ENCODE measurements at regions not wholly inside any gene's neighbourhood (a gene's known extent, or its start where the extent isn't known, plus 50 kb on each side); places are given as distances from the start of the nearest gene placed in this dataset.
"Not testable (repeated sequence)": the region's sequence is repeated elsewhere in the genome, so short reads cannot be mapped to it uniquely, and the experiment has no call there.

GRCh38 chr2:124967325-124967724 is 942.2 kb downstream of the CNTNAP5 start:
- no peak for DNase-seq (ENCODE audit: low read depth in 2 of 2)

- no peak for DNase-seq (ENCODE audit: low read depth in 2 of 2)
Observed at GRCh38 chr2:124970030-124970429, 944.9 kb downstream of the CNTNAP5 start.

DNA sequence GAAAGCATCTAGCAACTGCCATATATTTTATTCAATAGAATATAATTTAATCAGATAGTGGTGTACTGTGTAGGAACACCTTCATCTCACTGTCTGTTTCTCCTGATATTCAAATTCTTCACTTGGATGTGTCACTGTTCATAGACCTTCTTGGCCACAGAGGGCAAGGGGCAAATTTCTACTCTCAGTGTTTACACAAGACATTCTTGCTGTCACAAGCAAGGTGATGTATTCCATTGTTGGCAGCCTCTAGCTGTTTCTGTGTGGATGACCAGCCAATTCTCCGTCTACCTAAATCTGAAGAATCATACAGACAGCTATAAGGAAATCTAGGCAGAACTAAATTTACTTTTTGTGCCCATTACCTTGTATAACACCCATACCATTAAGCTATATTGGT is 948.3 kb downstream of the CNTNAP5 start:
- DNase-seq (ENCODE audit: low read depth in 2 of 2) = no peak

- no peak for DNase-seq (ENCODE audit: low read depth in 2 of 2)
Observed at GRCh38 chr2:124975224-124975623, 950.1 kb downstream of the CNTNAP5 start.

GRCh38 chr2:124975648-124976047 is 950.6 kb downstream of the CNTNAP5 start:
- no peak for DNase-seq (ENCODE audit: low read depth in 2 of 2)

GRCh38 chr2:124978597-124978996 is 953.5 kb downstream of the CNTNAP5 start:
- no peak for DNase-seq (ENCODE audit: low read depth in 2 of 2)

- no peak for DNase-seq (ENCODE audit: low read depth in 2 of 2)
Observed at GRCh38 chr2:124983595-124983994, 958.5 kb downstream of the CNTNAP5 start.

GRCh38 chr2:124985270-124985669 is 960.2 kb downstream of the CNTNAP5 start:
- no peak for DNase-seq (ENCODE audit: low read depth in 2 of 2)

DNA sequence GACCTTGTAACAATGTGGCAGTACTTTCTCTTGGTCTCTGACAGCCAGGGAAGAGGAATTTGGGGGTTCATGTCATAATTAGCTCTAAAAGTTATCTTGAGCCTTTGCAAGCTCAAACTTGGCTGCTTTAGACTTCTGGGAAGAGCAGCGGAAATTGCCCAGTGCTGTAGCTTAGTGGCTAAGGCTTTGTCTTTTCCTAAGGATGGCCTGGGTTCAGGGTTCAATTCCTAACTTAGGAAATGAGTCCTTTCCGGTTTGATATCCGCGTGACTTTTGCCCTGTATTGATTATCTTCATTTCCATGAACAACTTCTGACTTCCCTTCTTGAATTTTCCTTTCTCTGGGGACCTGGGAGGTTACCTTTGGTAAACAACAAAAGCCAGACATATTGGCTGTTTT is 961.0 kb downstream of the CNTNAP5 start:
- DNase-seq (ENCODE audit: low read depth in 2 of 2) = no peak

DNA sequence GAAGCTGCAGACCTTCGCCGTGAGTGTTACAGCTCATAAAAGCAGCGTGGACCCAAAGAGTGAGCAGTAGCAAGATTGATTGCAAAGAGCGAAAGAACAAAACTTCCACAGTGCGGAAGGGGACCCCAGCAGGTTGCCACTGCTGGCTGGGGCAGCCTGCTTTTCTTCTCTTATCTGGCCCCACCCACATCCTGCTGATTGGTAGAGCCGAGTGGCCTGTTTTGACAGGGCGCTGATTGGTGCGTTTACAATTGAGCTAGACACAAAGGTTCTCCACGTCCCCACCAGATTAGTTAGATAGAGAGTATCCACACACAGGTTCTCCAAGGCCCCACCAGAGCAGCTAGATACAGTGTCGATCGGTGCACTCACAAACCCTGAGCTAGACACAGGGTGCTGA is 961.8 kb downstream of the CNTNAP5 start:
- DNase-seq (ENCODE audit: low read depth in 2 of 2) = not testable (repeated sequence)

- not testable (repeated sequence) for DNase-seq (ENCODE audit: low read depth in 2 of 2)
Observed at GRCh38 chr2:124987436-124987835, 962.3 kb downstream of the CNTNAP5 start.

DNA sequence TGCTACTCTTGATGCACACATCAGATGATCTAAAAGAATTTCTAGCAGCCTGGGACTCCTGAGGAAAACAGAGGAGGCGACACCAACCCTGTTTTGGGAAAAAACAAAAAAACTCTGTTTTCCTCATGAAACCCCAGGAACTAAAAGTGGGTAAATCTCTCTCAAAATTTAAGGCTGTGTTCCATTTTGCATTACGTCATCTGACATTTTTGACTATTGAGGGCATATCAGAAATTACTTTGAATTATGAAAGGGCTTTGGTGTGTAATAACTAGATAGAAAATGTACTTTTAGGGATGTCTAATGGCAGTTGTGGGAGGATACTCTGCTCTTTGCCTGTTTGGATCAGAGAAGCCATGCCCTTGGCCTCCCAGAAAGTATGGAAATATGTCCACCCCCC is 963.0 kb downstream of the CNTNAP5 start:
- DNase-seq (ENCODE audit: low read depth in 2 of 2) = no peak

DNA sequence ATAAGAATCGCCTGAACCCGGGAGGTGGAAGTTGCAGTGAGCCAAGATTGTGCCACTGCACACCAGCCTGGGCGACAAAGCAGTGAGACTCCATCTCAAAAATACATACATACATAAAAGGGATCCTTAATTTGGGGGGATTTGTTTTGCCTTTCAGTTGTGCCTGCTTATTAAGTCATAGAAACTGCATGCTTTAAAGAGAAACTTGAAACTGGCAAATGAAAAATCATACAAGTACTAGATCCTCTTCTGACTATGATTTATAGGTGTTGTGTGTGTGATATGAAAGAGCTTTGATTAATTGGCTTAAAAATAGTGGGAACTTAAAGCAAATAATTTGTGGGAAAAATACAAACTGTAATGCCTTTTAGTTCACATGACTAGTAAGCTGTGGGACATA is 963.7 kb downstream of the CNTNAP5 start:
- no peak for DNase-seq (ENCODE audit: low read depth in 2 of 2)

GRCh38 chr2:124993809-124994208 is 968.7 kb downstream of the CNTNAP5 start:
- DNase-seq (ENCODE audit: low read depth in 2 of 2) = no peak

GRCh38 chr2:124995185-124995912 is 970.3 kb downstream of the CNTNAP5 start:
- DNase-seq (ENCODE audit: low read depth in 2 of 2) = no peak

- no peak for DNase-seq (ENCODE audit: low read depth in 2 of 2)
Observed at GRCh38 chr2:124996406-124996805, 971.3 kb downstream of the CNTNAP5 start.

GRCh38 chr2:124999906-125000305 is 974.8 kb downstream of the CNTNAP5 start:
- DNase-seq (ENCODE audit: low read depth in 2 of 2) = no peak

GRCh38 chr2:125004106-125004800 is 979.2 kb downstream of the CNTNAP5 start:
- no peak for DNase-seq (ENCODE audit: low read depth in 2 of 2)

DNA sequence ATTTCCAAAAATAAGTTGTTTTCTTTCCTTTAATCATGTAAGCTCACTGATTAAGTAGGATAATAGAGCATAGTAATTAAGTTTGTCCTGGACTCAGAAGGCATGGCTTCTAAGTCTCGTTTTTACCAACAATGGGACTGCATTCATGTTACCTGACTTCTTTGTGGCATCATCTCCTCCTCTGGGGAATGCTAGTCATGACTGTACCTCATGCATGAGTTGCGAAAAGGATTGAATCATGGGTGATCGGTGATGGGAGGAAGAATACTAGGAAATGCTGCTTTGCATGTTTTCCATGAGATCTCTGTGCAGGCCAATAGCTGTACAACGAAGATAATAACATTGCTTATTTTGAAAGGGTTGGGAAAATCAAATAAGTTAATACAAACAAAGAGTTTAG is 981.6 kb downstream of the CNTNAP5 start:
- DNase-seq (ENCODE audit: low read depth in 2 of 2) = no peak

DNA sequence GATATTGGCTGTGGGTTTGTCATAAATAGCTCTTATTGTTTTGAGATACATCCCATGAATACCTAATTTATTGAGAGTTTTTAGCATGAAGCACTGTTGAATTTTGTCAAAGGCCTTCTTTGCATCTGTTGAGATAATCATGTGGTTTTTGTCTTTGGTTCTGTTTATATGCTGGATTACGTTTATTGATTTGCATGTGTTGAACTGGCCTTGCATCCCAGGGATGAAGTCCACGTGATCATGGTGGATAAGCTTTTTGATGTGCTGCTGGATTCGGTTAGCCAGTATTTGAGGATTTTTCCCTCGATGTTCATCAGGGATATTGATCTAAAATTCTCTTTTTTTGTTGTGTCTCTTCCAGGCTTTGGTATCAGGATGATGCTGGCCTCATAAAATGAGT is 1003.6 kb downstream of the CNTNAP5 start:
- DNase-seq (ENCODE audit: low read depth in 2 of 2) = not testable (repeated sequence)

GRCh38 chr2:125033871-125034270 is 1008.8 kb downstream of the CNTNAP5 start:
- no peak for DNase-seq (ENCODE audit: low read depth in 2 of 2)

DNA sequence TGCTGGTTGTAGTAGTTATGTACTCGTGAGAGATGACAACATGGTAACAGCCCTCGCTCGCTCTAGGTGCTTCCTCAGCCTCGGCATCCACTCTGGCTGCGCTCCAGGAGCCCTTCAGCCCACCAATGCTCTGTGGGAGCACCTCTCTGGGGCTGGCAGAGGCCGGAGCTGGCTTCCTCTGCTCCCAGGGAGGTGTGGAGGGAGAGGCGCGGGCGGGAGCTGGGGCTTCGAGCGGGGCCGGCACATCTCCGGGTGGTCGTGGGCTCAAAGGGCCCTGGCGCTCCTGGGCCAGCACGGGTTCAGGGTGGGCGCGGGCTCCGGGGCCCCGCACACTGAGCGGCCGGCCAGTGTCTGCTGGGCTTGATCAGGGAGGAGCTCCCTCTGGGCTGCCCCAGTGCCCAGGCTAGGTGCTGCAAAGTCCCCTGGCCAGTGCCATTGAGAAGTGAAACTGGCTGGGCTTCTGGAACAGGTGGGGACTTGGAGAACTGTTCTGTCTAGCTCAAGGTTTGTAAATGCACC is 1012.1 kb downstream of the CNTNAP5 start:
- DNase-seq (ENCODE audit: low read depth in 2 of 2) = no peak

- no peak for DNase-seq (ENCODE audit: low read depth in 2 of 2)
Observed at GRCh38 chr2:125041846-125042245, 1016.8 kb downstream of the CNTNAP5 start.
